IMR-90 (cell line): ENCODE measurements at regions not wholly inside any gene's neighbourhood (a gene's known extent, or its start where the extent isn't known, plus 50 kb on each side); places are given as distances from the start of the nearest gene placed in this dataset.

Source experiments
- ATAC-seq: fragments of 200-7000 bp; cut with Tn5 transposase; 2 replicates; pipeline ENCODE4 v1.9.1; 2020; ENCODE audit warnings: low read depth, mild to moderate bottlenecking, moderate library complexity
- BruUV-seq: library from RNA; stranded (reverse); fragments of 400-500 nt; replicated peaks from 2 replicates; lab custom pipeline; 2021; lab: Mats Ljungman, UMichigan
- CTCF ChIA-PET: fragments of 300-600 bp; formaldehyde crosslinking; extraction: SDS; loops from one replicate; lab custom pipeline; 2021; ENCODE audit warnings: antibody characterized with exemption; lab: Yijun Ruan, JAX
- POLR2A ChIA-PET: fragments of 300-600 bp; sonication (Branson Sonifier 250); formaldehyde crosslinking; loops from one replicate; lab custom pipeline; 2022; ENCODE audit warnings: antibody characterized with exemption; ENCODE audit not compliant: unreplicated experiment; lab: Charles Lee
- DNase-seq: peaks from one replicate; pipeline ENCODE4 v3.0.0; 2013
- H2AFZ ChIP-seq: replicated peaks from 2 replicates; pipeline ENCODE3; 2013; ENCODE audit warnings: low read length, mild to moderate bottlenecking; ENCODE audit not compliant: poor library complexity
- H2AK5ac ChIP-seq: 2 replicates; pipeline ENCODE4 v1.6.1; 2013; ENCODE audit warnings: low read depth, low read length, inconsistent platforms
- H2AK9ac ChIP-seq: replicated peaks from 2 replicates; pipeline ENCODE3; 2013; ENCODE audit warnings: mild to moderate bottlenecking, low read depth, low read length, moderate library complexity; ENCODE audit not compliant: poor library complexity
- H2BK120ac ChIP-seq: 2 replicates; pipeline ENCODE4 v1.6.1; 2013; ENCODE audit warnings: low read depth, low read length, inconsistent platforms
- H2BK15ac ChIP-seq: 3 replicates; pipeline ENCODE4 v1.6.1; 2013; ENCODE audit warnings: low read depth, low read length, inconsistent platforms
- H2BK20ac ChIP-seq: 2 replicates; pipeline ENCODE4 v1.6.1; 2013; ENCODE audit warnings: low read depth, mild to moderate bottlenecking, inconsistent platforms, low read length, moderate library complexity
- H2BK5ac ChIP-seq: 2 replicates; pipeline ENCODE4 v1.6.1; 2013; ENCODE audit warnings: mild to moderate bottlenecking, low read depth, low read length, inconsistent platforms; ENCODE audit not compliant: poor library complexity, severe bottlenecking
- H3K14ac ChIP-seq: replicated peaks from 2 replicates; pipeline ENCODE4 v1.6.1; 2013; ENCODE audit warnings: low read depth, low read length, inconsistent platforms
- H3K18ac ChIP-seq: 2 replicates; pipeline ENCODE4 v1.6.1; 2013; ENCODE audit warnings: low read depth, low read length, control low read depth
- H3K23ac ChIP-seq: 2 replicates; pipeline ENCODE4 v1.6.1; 2013; ENCODE audit warnings: low read depth, low read length, inconsistent platforms
- H3K27ac ChIP-seq: 2 replicates; pipeline ENCODE4 v1.5.1; 2013; ENCODE audit warnings: mild to moderate bottlenecking, control low read depth, low read length; ENCODE audit not compliant: insufficient read depth
- H3K27me3 ChIP-seq: 2 replicates; pipeline ENCODE4 v1.6.1; 2013; ENCODE audit warnings: low read length; ENCODE audit not compliant: control insufficient read depth, insufficient read depth
- H3K36me3 ChIP-seq: 2 replicates; pipeline ENCODE4 v1.6.1; 2013; ENCODE audit warnings: low read length, mixed read lengths; ENCODE audit not compliant: control insufficient read depth, insufficient read depth
- H3K4ac ChIP-seq: 2 replicates; pipeline ENCODE4 v1.6.1; 2013; ENCODE audit warnings: low read depth, low read length, inconsistent platforms
- H3K4me1 ChIP-seq: 2 replicates; pipeline ENCODE4 v1.6.1; 2013; ENCODE audit warnings: low read length, mixed read lengths; ENCODE audit not compliant: control insufficient read depth, insufficient read depth
- H3K4me2 ChIP-seq: 2 replicates; pipeline ENCODE4 v1.6.1; 2013; ENCODE audit warnings: low read depth, mild to moderate bottlenecking, control low read depth, low read length, moderate library complexity
- H3K4me3 ChIP-seq: 2 replicates; pipeline ENCODE4 v1.5.1; 2013; ENCODE audit warnings: low read depth, mild to moderate bottlenecking, control low read depth, low read length, moderate library complexity; ENCODE audit not compliant: insufficient read depth
- H3K56ac ChIP-seq: 2 replicates; pipeline ENCODE4 v1.6.1; 2013; ENCODE audit warnings: low read length, inconsistent platforms; ENCODE audit not compliant: insufficient read depth; ENCODE audit errors: extremely low read depth
- H3K79me1 ChIP-seq, 2 experiments: 2 replicates each; pipeline ENCODE4 v1.6.1; 2013; ENCODE audit warnings: low read length in 2 of 2, inconsistent platforms in 1 of 2, low read depth in 1 of 2
- H3K9ac ChIP-seq: 2 replicates; pipeline ENCODE4 v1.6.1; 2013; ENCODE audit warnings: low read depth, low read length, control low read depth
- H3K9me1 ChIP-seq: 2 replicates; pipeline ENCODE4 v1.6.1; 2013; ENCODE audit warnings: low read length, inconsistent platforms; ENCODE audit not compliant: insufficient read depth
- H3K9me3 ChIP-seq: 2 replicates; pipeline ENCODE4 v1.6.1; 2013; ENCODE audit warnings: low read length; ENCODE audit not compliant: control insufficient read depth, insufficient read depth
- H4K20me1 ChIP-seq: 2 replicates; pipeline ENCODE4 v1.6.1; 2013; ENCODE audit warnings: low read length, inconsistent platforms; ENCODE audit not compliant: insufficient read depth
- H4K5ac ChIP-seq: 2 replicates; pipeline ENCODE4 v1.6.1; 2013; ENCODE audit warnings: mild to moderate bottlenecking, low read depth, low read length, control low read depth
- H4K8ac ChIP-seq, 2 experiments: 2 replicates each; pipeline ENCODE4 v1.6.1; 2013; ENCODE audit warnings: low read depth in 2 of 2, low read length in 2 of 2, control low read depth in 1 of 2, inconsistent platforms in 1 of 2
- H4K91ac ChIP-seq: 2 replicates; pipeline ENCODE4 v1.6.1; 2013; ENCODE audit warnings: low read depth, low read length, inconsistent platforms; ENCODE audit not compliant: insufficient read depth
- CEBPB ChIP-seq: IDR thresholded peaks from 2 replicates; pipeline ENCODE4 v1.6.1; 2012; ENCODE audit warnings: low read depth, low read length, improper control_type of control experiment
- CTCF ChIP-seq: conservative IDR thresholded peaks from 2 replicates; pipeline ENCODE4 v1.5.1; 2012; ENCODE audit warnings: mild to moderate bottlenecking, low read depth, low read length, improper control_type of control experiment
- MAFK ChIP-seq: IDR thresholded peaks from 2 replicates; pipeline ENCODE4 v1.6.1; 2012; ENCODE audit warnings: low read depth, low read length, improper control_type of control experiment
- MAZ ChIP-seq: IDR thresholded peaks from 2 replicates; pipeline ENCODE4 v1.6.1; 2012; ENCODE audit warnings: low read depth, mild to moderate bottlenecking, low read length, improper control_type of control experiment, moderate library complexity, borderline replicate concordance
- NFE2L2 ChIP-seq: fragments of 150-350 bp; IDR thresholded peaks from 2 replicates; pipeline ENCODE4 v1.6.1; 2016; ENCODE audit warnings: low read depth, mild to moderate bottlenecking, low read length
- POLR2A ChIP-seq: IDR thresholded peaks from 2 replicates; pipeline ENCODE4 v1.6.1; 2012; ENCODE audit warnings: mild to moderate bottlenecking, low read depth, low read length
- RAD21 ChIP-seq: IDR thresholded peaks from 2 replicates; pipeline ENCODE4 v1.6.1; 2012; ENCODE audit warnings: low read length, improper control_type of control experiment
- RCOR1 ChIP-seq: IDR thresholded peaks from 2 replicates; pipeline ENCODE4 v1.6.1; 2012; ENCODE audit warnings: mild to moderate bottlenecking, low read length, improper control_type of control experiment; ENCODE audit not compliant: insufficient replicate concordance
- RFX5 ChIP-seq: IDR thresholded peaks from 2 replicates; pipeline ENCODE4 v1.8.0; 2012; ENCODE audit warnings: low read depth, mild to moderate bottlenecking, low read length, moderate library complexity
- SMC3 ChIP-seq: fragments of 150-350 bp; IDR thresholded peaks from 2 replicates; pipeline ENCODE4 v1.6.1; 2016; ENCODE audit warnings: low read depth, mild to moderate bottlenecking, antibody characterized with exemption, low read length, moderate library complexity
- WGBS, 2 experiments: methylation state at CpG; one replicate each; pipeline versions ENCODE4 v1.1.5 to v1.1.7; 2013; ENCODE audit warnings: missing lambda C conversion rate in 2 of 2; ENCODE audit not compliant: insufficient read length in 1 of 2; ENCODE audit errors: extremely low coverage in 2 of 2; 5-methylcytosine and 5-hydroxymethylcytosine counted together
- dilution Hi-C: fragments of 300-500 bp; cut with HindIII; formaldehyde crosslinking; loops from one replicate; pipeline ENCODE4 v1.14.3; 2018; ENCODE audit warnings: low sequenced_read_pairs; ENCODE audit not compliant: unreplicated experiment
- in situ Hi-C: fragments of 300-500 bp; cut with MboI; formaldehyde crosslinking; loops from 3 replicates; pipeline ENCODE4 v1.14.3; 2019; ENCODE audit warnings: low sequenced_read_pairs, inconsistent platforms, mixed read lengths
- intact Hi-C: fragments of 100-400 bp; cut with micrococcal nuclease; formaldehyde crosslinking; loops from 2 replicates; pipeline ENCODE4 v1.10.0; 2022
- TF ChIP-seq, protein P1 (sequence below): fragments of 150-350 bp; IDR thresholded peaks from 2 replicates; pipeline ENCODE4 v1.6.1; 2016; ENCODE audit warnings: low read depth, mild to moderate bottlenecking, low read length, moderate library complexity, borderline replicate concordance

DNA sequence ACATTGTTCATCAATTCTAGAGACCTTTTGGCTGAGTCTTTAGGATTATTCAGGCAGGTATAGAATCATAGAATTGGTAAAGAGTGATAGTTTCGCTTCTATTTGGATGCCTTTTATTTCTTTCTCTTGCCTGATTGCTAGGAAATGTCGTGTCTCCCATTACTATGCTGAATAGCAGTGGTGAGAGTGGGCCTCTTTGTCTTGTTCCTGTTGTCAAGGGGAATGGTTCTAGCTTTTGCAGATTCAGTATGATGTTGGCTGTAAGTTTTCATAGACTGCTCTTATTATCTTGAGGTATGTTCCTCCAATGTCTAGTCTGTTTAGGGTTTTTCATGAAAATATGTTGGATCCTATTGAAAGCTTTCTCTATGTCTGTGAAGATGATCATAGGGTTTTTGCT lies 200.2 kb upstream of the PABPC4L start:
- Histone ChIP-seq H3K9ac (no peak overlapping the region), H4K5ac (no peak overlapping the region), H3K27ac (no peak overlapping the region), H3K23ac (no peak overlapping the region), H3K4me2 (no peak overlapping the region), H2AFZ (no peak overlapping the region), H3K4me3 (no peak overlapping the region), H2BK5ac (no peak overlapping the region), H2BK15ac (no peak overlapping the region), H3K27me3 (no peaks in the 10 kb centered on the region), H4K8ac (no peak overlapping the region), H2BK120ac (no peak overlapping the region), H2BK20ac (no peak overlapping the region), H3K56ac (no peak overlapping the region), H3K36me3 (no peaks in the 10 kb centered on the region), H3K9me1 (no peaks in the 10 kb centered on the region), H3K9me3 (no peaks in the 10 kb centered on the region), H2AK5ac (no peak overlapping the region), H3K79me1 (no peaks in the 10 kb centered on the region), H3K4ac (no peak overlapping the region), H4K20me1 (no peaks in the 10 kb centered on the region), H3K14ac (no peak overlapping the region), H3K18ac (no peak overlapping the region), H2AK9ac (no peak overlapping the region), H4K91ac (no peak overlapping the region), H3K4me1 (no peaks in the 10 kb centered on the region)
- in situ Hi-C loops, result no loop called here
- dilution Hi-C loops, result no loop called here
- no CpG with 5 or more reads among the region's 2 CpGs for WGBS, 2 experiments
- TF ChIP-seq, protein P1, sequence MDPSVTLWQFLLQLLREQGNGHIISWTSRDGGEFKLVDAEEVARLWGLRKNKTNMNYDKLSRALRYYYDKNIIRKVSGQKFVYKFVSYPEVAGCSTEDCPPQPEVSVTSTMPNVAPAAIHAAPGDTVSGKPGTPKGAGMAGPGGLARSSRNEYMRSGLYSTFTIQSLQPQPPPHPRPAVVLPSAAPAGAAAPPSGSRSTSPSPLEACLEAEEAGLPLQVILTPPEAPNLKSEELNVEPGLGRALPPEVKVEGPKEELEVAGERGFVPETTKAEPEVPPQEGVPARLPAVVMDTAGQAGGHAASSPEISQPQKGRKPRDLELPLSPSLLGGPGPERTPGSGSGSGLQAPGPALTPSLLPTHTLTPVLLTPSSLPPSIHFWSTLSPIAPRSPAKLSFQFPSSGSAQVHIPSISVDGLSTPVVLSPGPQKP, result no peak
- TF ChIP-seq NFE2L2 (no peak), RFX5 (no peak), RCOR1 (no peak), POLR2A (no peak), RAD21 (no peak), SMC3 (no peak), MAFK (no peak), MAZ (no peak), CTCF (no peak), CEBPB (no peak)
- CTCF ChIA-PET, result no interaction called here
- no TSS peak for BruUV-seq
- intact Hi-C loops, result no loop called here
- no peak for DNase-seq
- POLR2A ChIA-PET, result no interaction called here
- no peak for ATAC-seq
